ENCODE measurements at regions not wholly inside any gene's neighbourhood (a gene's known extent, or its start where the extent isn't known, plus 50 kb on each side); places are given as distances from the start of the nearest gene placed in this dataset.

DNA sequence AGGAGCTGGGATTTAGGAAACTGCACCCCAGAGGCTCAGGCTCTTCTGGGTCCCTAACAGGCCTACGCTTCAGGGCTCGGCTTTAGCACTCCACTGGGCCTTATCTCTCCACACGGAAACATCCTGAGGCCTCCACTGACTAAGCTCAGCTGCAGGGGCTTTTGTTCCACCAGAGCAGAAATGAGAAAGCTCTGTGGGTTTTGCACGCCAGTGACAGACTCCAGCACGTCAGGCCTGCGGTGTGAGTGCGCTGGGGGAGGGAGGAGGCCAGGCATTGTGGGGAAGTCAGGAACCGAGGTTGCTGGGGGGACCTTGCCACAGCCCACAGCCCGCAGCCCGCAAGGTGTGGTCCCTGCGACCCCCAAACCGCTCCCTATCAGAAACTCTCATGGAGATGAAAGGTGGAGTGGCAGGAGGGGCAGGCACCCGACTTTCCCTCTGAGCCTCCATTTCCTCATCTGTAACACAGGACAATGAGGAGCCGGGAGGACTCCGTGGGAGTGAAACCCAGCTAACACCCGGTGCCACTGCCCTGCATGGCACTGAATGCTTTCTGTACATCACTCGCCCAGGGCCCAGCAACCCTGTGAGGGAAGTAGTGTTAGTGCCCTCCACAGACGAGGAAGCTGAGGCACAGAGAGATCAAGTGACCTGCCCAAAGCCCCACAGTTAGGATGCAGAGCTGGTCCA lies 106.5 kb downstream of the TPRA1 start:
- no peak for DNase-seq

DNA sequence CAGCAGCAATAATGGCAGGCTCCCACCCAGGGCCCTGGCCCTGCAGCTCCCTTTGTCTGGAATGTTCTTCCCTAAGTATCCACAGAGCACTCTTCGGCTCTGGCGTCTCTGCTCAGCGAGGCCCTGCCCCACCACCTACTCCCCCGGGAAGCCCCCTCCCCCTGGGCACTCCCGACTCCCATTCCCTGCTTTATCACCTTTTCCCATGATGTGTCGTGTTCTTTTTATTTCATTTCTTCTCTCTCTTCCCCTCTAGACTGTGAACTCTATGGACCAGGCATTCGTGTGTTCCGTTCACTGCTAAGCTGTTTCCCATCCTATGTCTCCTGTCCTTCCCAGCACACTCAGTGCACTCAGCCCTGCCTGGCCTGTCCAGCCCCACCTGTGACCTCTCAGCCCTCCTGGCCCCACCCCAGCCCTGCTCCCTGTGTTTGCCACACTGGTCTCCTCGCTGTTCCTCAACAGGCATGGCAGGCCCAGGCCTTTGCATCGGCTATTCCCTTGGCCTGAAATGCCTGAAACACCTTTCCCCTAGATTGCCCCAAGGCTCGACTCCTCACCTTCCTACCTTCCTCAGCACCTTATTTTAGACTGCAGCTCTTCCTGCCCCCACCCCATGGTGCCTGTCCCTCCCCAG lies 107.4 kb downstream of the TPRA1 start:
- DNase-seq, result no peak

DNA sequence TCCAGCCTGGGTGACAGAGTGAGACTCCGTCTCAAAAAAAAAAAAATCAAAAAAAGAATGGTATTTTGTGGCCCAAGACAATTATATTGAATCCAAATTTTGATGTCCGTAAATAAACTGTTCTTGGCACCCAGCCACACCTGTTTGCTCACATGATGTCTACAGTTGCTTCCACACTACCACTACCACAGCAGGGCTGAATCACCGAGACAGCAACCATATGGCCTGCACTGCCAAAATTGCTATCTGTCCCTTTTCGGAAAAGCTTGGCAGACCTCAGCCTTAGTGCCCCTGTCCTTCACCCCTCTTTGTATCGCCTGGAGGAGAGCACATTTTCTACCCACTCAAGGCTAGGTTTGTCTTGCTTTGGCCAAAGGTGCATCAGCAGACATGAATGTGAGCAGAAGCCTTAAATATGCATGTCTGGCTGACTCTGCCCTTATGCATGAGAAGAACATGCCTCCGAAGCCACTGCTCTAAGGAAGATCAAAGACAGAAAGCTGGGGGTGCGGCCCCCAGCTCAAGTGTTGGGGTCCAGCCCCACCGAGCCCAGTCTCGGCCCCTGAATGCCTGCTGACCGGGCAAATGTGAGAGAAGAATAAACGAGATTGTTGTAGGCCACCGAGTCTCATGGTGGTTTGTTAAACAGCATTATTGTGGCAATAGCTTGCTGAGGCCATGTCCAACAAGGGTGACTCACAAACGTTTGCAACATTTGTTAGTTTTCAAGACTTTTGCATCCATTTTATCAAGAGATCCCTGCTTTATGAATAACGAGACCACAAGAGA lies 108.1 kb downstream of the TPRA1 start:
- DNase-seq, result no peak

DNA sequence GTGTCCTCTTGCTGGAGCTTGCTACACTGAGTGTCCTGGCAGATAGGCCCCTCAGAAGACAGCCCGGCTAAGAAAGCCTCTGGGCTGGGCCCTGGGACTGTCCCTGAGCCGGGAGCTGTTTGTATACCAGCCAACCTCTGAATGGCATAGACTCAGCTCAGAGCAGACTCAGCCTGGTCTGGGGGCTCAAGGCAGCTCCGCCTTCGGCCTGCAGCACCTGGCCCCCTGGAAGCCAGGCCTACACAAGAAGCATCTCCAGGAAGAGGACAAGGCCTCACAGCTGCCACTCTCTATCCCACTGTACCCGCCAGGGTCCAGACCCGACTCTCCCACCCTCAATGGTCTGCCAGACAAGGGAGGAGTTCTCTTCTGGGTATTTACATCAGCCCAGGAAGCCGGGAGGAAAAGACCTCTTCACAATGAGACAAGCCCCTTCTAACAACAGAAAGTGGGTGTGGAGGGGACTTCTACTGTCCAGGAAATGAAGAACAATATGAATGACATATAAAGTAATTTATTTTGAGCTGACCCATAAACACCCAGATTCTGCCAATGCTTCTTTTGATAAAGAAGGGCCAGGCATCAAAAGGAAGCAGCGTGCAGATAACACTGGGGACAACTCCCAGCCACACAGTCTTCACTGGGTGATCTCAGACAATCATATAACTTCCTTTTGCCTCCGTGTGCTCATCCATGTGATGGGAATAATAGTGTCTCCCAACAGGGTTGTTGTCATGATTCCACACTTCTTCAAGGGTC lies 110.2 kb downstream of the TPRA1 start:
- no peak for DNase-seq

DNA sequence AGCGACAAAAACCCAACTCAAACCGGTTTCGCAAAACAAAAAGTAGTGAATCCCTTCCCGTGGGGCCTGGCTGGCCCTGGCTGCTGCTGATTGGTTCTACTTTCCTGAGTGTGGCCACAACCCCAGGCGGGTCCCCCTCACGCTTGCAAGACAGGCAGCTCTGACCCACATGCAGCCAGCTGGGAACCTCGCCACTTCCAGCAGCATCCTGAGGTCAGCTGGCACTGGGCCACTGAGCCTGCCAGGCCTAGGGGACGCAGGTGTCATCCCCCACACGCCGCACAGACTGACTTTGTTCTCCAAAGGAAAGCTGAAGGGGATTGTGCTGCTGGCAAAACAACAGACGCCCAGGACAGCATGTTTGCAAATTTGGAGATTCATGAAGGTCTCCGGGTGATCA lies 111.1 kb downstream of the TPRA1 start:
- DNase-seq, result no peak

DNA sequence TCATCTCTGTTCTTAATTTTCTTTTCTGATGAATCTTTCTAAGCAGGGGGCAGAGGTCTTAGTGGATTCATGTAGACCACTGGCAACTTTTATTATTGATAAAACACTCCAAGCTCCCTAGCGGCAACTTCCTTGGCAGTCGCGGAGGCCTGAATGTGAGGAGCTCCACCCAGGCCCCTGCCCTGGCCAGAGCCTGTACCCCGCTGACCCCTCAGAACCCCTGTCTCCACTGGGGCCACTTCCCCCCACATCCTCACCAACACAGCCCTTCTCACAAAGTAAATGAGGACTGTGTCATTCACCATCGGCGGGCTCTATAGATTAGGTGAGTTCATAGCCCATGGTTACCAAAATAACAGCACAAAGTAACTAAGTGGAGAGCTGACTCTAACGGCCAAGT lies 111.6 kb downstream of the TPRA1 start:
- no peak for DNase-seq

DNA sequence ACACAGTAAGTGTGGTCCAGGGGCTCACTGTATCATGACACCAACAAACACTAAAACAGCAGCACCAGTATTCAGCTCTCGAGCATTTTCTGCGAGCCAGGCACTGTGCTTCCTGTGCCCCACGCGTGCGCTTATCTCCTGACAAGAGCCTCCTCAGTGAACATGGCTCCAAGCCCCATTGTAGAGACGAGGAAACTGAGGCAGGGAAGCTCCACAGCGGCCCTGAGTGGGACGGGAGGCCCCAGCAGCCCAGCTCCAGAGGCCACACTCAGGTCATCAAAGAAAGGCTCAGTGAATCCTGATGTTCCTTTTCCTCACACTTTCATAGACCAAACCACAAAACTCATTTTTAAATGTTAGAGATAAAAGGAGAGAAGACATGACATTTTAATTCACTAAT lies 113.1 kb downstream of the TPRA1 start:
- no peak for DNase-seq

DNA sequence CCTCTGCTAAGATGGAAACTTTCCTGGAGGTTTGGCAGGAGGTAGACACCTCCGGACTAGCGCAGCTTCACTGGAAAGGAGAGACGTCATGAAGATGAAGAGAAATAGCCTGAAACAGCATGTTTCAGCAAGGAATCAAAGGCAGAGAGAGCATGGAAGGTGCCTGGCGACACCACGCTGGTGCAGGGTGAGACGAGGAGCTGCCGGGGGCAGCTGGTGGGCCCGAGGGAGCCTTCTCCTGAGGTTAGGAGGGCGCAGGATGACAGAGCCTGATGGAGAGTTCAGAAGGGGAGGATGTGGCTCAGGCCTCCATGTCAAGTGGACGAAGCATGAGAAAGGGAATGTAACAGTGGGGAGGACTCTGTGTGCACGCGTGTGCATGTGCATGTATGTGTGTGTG lies 113.6 kb downstream of the TPRA1 start:
- DNase-seq, result no peak

DNA sequence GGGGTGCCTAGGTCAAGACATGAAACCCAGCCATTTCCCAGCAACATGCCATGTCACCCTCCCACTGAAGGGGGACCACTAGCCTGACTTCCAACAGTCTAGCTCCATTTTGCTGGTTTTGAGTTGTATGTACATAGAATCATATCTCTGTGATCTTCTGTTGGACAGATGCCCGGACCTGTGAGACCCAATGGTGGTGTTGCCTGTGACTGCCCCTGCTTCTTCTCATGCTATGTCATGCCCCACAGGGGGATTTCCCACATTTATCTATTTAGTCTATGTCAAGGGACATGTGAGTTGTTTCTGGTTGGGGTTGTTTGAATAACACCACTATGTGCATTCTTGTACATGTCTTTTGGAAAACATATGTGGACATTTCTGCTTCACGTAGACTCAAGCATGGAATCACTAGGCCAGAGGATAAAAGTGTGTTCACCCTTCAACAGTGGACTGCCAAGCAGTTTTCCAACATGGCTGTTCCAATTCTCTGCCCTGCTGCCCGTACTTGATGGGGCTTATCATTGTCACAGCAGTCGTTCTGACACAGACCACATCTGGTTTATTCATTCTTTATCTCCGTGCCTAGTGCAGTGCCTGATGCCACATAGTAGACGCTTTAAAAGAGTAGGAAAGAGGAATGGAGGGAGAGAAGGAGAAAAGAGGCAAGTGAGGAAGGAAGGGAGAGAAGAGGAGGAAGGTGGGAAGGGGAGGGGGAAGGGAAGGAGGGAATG lies 114.4 kb downstream of the TPRA1 start:
- DNase-seq, result no peak

DNA sequence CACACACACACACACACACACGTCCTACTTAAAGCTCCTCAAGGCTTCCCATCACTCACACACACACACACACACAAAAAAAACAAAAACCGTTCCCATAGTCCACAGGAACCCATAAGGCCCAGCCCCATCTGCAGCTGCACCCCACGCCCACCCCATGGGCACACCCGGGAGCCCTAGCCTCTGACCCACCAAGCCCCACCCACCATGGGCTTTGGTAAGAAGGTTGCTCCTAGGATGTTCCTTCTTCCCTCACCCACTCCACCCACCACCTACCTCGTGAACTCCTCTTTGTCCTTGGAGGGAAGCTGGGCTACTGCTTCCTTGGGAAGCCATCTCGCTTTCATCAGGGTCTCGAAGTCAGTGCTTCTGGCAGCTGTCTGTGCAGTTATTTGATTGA lies 115.1 kb downstream of the TPRA1 start:
- DNase-seq, result no peak

DNA sequence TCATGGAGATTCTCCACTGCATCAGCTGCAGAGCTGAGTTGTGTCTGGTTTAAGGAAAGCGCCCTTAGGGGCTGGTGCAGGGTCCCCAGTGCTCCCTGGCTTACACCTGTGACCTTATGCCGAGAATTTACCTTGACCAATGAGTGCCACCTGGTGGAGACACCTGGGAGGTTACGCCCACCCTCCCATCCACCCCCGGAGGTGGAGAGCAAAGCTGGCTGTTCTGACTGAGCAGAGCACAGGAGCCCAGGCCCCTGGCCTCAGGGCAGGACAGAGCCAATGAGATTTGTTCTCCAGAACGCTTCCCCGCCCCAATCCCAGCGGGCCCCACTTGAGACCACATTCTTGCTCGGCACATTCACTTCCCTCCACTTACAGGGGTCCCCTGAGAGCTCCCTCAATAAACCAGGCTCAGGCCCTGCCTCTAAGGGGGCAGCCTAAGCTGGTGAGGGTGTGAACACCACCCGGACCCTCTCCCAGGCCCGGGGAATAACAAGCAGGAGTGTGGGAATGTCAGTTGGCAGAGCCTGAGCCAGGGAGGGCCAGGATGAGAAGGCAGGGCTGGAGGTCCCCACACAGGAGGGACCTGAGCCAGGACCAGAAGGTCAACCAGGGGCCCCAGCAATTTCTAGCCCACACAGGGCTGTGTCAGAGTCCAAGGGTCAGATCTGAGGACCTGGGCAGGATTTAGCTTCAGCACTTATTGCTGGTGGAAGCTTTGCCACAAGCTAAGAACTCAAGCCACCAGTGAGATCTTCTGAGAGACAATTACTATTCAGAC lies 117.1 kb downstream of the TPRA1 start:
- no peak for DNase-seq

DNA sequence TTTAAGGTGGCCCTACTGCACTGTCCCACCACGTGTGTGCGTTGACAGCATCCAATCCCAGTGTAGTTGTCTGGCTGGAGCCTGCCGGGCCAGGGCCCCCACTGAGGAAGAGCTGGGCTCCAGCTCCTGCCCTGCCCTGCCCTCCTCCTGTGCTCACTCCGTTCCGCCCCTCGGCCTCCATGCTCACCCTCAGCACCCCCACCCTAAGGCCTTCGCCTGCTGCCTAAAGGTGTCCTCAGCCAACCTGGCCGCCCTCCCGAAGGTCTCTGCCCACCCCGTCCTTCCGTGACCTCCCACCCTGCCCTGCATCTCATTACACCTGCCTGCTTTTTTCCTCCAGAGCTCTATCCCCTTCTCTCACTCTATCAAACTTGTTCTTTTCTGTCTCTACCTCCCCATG lies 118.0 kb downstream of the TPRA1 start:
- no peak for DNase-seq

DNA sequence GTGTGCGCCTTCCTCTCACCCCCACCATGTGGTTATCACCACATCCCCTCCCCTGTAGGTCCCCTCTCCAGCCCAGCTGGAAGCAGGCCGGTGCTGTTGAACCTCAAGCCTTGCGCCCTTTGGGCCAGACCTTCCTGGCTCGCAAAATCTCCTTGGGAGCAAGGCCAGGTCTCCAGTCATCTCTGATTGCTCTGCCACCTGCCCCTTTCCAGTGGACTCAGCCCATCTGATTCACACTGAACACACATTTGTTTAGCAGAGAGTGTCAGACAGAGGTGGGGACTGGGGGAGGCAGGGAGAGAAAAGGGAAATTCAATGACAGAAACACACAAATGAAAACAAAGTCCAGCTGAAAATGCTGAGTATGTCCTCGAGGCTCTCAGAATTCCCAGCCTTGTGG lies 119.4 kb downstream of the TPRA1 start:
- no peak for DNase-seq

DNA sequence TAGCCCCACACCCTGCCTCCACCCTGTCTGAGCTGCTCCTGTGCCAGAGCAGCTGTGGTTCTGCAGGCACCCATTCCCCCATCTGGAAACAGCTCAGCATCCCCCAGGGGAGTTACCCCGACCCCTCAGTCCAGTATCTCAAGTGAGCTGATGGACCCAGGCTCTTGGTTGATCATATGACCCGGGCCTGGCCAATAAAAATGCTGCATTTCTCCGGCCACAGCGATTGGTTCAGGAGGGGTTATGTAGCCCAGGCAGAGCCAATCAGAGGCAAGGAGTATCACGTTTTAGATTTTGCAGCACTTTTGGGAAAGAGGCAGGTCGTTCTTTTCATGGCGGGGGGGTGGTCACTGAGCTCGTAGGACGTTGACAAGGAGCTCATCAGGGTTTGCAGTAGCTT lies 120.8 kb downstream of the TPRA1 start:
- no peak for DNase-seq

DNA sequence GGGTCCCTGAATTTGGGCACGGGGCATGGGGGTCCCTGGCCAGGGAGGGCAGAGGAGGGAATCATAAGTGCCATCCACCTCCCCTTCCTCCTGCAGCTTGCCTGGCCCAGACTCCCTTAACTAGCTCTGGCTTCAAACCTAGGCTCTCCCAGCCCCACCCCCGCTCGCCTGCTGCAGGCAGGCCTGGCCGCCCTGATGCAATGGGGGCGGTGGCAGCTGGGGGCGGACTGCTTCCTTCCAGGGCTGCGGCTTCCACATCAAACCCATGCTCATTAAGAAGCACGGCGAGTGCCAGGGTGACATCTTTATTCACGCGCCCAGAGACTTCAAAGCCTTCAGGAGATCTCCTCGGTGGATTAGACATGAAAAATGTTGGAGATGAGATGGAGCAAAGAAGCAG lies 123.1 kb downstream of the TPRA1 start:
- no peak for DNase-seq

DNA sequence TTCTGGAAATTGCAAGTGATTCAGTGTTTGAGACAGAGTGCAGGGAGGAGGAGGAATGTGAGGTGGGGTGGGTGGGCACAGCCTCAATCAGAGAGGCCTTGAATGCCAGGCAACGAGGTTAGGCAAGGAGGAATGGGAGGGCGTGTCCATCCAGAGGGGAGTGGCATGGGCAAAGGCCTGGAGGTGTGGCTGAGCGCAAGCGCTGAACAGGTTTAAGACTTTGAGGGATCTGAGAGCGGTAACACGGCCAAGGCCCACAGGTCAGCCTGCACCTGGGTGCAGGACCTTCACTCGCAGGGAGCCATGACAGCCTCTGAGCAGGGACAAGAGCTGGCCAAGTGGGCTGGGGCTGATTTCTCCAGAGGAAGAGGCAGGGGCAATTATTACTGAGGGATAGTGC lies 125.9 kb downstream of the TPRA1 start:
- no peak for DNase-seq

DNA sequence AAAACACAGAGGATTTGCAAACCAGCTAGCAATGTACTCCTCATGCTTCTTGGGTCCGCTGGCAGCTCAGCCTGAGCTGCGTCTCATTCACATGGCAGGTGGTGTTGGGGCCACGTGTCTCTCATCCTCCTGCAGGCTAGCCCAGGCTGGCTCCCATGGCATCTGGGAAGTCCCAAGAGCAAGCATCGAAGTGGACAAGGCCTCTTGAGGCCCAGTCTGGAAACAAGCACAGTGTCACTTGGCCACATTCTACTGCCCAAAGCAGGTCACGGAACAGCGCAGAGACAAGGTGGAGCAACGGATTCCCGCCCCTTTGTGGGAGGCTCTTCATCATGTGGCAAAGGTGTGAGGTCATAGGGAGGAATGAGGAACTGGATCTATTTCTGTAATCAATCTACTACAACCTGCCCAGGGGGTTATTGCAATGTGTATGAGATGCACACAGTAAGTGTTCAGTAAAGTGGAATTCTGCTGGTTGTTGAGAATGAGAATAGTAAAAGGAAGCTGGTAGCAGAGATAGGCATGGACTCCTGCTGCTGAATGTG lies 128.3 kb downstream of the TPRA1 start:
- DNase-seq, result no peak

DNA sequence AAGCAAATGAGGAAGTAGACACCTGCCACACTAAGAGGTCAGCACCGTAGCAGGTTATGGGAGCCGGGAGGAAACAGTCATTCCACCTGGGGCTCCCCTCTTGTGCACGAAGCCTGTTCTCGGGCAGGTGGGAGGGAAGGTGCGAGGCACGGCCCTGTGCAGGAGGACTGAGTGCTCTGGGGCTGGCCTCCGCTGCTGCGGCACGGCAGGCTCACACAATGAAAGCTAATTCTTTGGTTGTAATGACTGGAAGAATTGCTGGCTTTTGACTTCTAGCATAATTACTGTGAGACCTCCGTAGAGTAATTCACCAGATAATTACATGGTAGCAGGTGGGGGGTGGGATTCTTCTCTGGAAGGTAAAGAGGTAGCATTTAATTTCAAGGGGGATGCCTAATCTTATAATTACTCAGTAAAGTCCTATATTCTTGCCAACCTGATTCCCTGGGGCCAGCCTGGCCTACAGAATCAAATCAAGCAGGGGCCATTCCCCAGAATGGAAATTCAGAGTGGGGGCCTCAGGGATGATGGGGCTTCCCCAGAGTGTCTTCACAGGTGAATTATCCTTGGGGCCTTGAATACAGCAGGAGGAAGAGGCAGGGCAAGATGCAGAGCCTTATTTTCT lies 129.1 kb downstream of the TPRA1 start:
- no peak for DNase-seq

DNA sequence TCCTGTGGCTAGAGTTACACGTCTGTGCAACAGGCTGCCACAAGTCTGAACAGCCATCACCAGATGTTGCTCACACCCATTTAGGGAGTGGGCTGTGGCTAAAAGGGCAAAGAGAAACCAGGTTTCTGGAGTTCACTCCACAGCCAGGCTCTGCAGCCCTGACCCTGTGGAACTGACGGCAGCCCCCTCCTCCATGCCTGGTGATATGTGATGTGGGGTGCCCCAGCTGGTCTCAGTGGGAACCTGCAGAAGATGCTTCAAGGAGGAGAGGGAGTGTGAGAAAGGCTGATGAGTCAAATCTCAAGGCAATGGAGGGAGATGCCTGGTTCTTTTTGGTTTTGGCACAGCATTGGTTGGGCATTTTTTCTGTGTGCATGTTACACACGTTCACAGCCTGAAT lies 130.6 kb downstream of the TPRA1 start:
- no peak for DNase-seq

DNA sequence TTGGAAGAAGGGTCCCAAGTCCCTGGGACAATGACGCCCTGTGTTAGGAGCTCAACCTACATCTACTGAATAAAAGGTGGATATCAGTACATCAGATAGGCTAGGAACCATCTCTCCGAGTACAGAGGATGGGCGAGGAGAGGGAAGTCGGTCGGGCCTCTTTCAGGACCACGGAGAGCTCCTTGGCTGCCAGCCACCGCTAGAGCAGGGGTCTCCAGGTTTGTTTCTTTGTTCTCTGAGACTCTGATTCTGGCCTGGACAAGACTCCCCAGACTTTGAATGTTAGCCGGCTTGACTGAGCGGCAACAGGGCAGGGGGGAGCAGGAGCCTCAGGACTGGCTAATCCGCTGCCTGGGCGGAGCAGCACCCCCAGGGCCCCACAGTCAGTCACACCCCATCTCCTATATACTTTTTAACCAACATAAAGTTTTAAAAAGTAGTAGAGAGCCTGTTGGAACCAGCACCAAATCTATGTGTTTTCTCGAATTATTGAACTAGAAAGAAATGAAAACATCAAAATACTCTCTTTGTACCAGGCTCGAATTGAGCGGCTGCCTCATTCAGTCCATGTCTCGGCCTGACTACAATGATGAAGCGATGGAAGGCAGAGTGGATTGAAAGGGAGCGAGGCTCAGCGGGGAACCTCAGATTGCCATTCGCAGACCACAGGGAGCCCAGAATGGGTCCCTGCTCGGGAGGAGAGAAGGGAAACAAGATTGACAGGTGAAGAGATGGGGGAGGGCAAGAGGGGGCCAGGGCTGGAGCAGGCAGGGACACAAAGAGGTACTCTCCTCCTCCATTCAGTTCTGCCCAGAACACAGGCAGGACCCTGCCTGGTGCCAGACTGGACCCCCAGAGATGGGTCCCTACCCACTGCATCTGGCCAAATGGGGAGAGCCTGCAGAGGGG lies 131.6 kb downstream of the TPRA1 start:
- DNase-seq, result no peak

Data from activated naive CD4-positive, alpha-beta T cell treated with Interleukin-2 at 50 U/mL for 16 hours (primary cell).